ENCODE measurements at regions not wholly inside any gene's neighbourhood (a gene's known extent, or its start where the extent isn't known, plus 50 kb on each side); places are given as distances from the start of the nearest gene placed in this dataset.

- ChIA-PET RAD21 (ENCODE audit: low non-redundant PET in 1 of 2, low total read pairs in 2 of 2, uncharacterized antibody in 2 of 2, unreplicated experiment in 2 of 2) (no interaction called here), POLR2A (no interaction called here), CTCF (no interaction called here)
- intact Hi-C loops (cut with micrococcal nuclease), result no loop called here
- Histone ChIP-seq H3K9ac (ENCODE audit: low read length) (no peak overlapping the region), H3K27me3 (ENCODE audit: insufficient read depth, low read length) (peaks cover 20% of the 10 kb centered on the region; the same call in 1 of the 2 replicates), H3K4me1 (ENCODE audit: control insufficient read depth in 1 of 2, insufficient read depth in 2 of 2, low read length in 2 of 2) (no peaks in the 10 kb centered on the region), H3K36me3 (ENCODE audit: control insufficient read depth in 1 of 2, insufficient read depth in 2 of 2, low read length in 2 of 2) (no peaks in the 10 kb centered on the region), H3K9me3 (ENCODE audit: control insufficient read depth in 1 of 2, insufficient read depth in 1 of 2, low read depth in 1 of 2, low read length in 2 of 2) (no peaks in the 10 kb centered on the region), H3K4me2 (ENCODE audit: low read length) (no peak overlapping the region), H4K20me1 (ENCODE audit: insufficient read depth) (no peaks in the 10 kb centered on the region), H3K9me2 (ENCODE audit: insufficient read depth) (no peaks in the 10 kb centered on the region), H3K27ac (ENCODE audit: low read depth, low read length) (no peak overlapping the region), H3K4me3 (replicated peaks in 1 of 2; ENCODE audit: low read depth in 1 of 2, low read length in 2 of 2) (no peak overlapping the region), H2AFZ (ENCODE audit: low read depth, low read length, poor library complexity, severe bottlenecking) (no peak overlapping the region), H3K79me2 (ENCODE audit: insufficient read depth, low read length) (no peaks in the 10 kb centered on the region)
- ATAC-seq (no peak), DNase-seq (ENCODE audit: low read depth, low spot score) (no peak)
- BruUV-seq (replicated peaks), result no TSS peak
- TF ChIP-seq ZBTB33 (IDR thresholded peaks at IDR 0.05; ENCODE audit: extremely low read depth, insufficient replicate concordance, low read length), result no peak
- no peak for TF ChIP-seq SIN3A (IDR thresholded peaks at IDR 0.05; ENCODE audit: low read depth)
- TF ChIP-seq JUND (IDR thresholded peaks at IDR 0.05), result no peak
- TF ChIP-seq CTCF (IDR thresholded peaks at IDR 0.05 in 2 of 3, conservative IDR thresholded peaks at IDR 0.05 in 1 of 3; ENCODE audit: borderline replicate concordance in 1 of 3, insufficient read depth in 1 of 3, low read depth in 2 of 3, low read length in 2 of 3), result no peak
- TF ChIP-seq RAD21 (IDR thresholded peaks at IDR 0.05; ENCODE audit: low read depth), result no peak
- TF ChIP-seq CEBPB (IDR thresholded peaks at IDR 0.05; ENCODE audit: low read depth), result no peak
- no peak for TF ChIP-seq POLR2AphosphoS5 (IDR thresholded peaks at IDR 0.05; ENCODE audit: low read depth, low read length)
- TF ChIP-seq SP1 (IDR thresholded peaks at IDR 0.05; ENCODE audit: low read depth), result no peak
- TF ChIP-seq EZH2 (IDR thresholded peaks at IDR 0.05), result no peak
These were observed 141.8 kb upstream of the KLHL29 start for GRCh38 chr2:23243073-23243659.
